Esophagus muscularis mucosa (tissue), 3 donors: ENCODE measurements at regions not wholly inside any gene's neighbourhood (a gene's known extent, or its start where the extent isn't known, plus 50 kb on each side); places are given as distances from the start of the nearest gene placed in this dataset.

Experiments used
- CTCF ChIP-seq, 3 experiments: fragments of 200-600 bp in 2 of 3; fragments of 450-650 bp in 1 of 3; sonication (generic) in 2 of 3; IDR thresholded peaks; one replicate each; pipeline ENCODE4 v1.5.1; 2017 to 2019; ENCODE audit warnings: antibody characterized with exemption in 3 of 3, mild to moderate bottlenecking in 2 of 3, moderate library complexity in 1 of 3
- POLR2AphosphoS5 ChIP-seq, 2 donors: sonication (generic); formaldehyde crosslinking; IDR thresholded peaks; one replicate each; pipeline ENCODE4 v1.6.1; 2017; ENCODE audit warnings: antibody characterized with exemption in 2 of 2

- TF ChIP-seq CTCF (IDR thresholded peaks at IDR 0.05) = no peak
- no peak for TF ChIP-seq POLR2AphosphoS5 (IDR thresholded peaks at IDR 0.05)
Observed at GRCh38 chr4:106764774-106765173, 271.3 kb downstream of the DKK2 start.
